Body of pancreas (tissue), 4 donors: ENCODE measurements at regions not wholly inside any gene's neighbourhood (a gene's known extent, or its start where the extent isn't known, plus 50 kb on each side); places are given as distances from the start of the nearest gene placed in this dataset.

ENCODE experiments used
- ATAC-seq: fragments of 150-250 bp; one replicate; pipeline ENCODE4 v1.9.1; 2016
- DNase-seq, 4 donors: peaks; one replicate each; pipeline ENCODE4 v3.0.0-alpha.2; 2019
- H3K27ac ChIP-seq, 4 donors: fragments of 200-600 bp; sonication (generic); 1 replicate in 3 of 4; 2 replicates in 1 of 4; pipeline versions ENCODE4 v1.5.1 to v1.6.1; 2016 to 2019; ENCODE audit warnings: mild to moderate bottlenecking in 1 of 4, mixed read lengths in 1 of 4, moderate library complexity in 1 of 4
- H3K27me3 ChIP-seq, 2 donors: fragments of 200-600 bp; sonication (generic); one replicate each; pipeline ENCODE4 v1.6.0; 2016; ENCODE audit warnings: mild to moderate bottlenecking in 1 of 2
- H3K36me3 ChIP-seq, 2 donors: fragments of 200-600 bp; sonication (generic); replicated peaks in 1 of 2; 2 replicates each; pipeline ENCODE4 v1.5.1; 2016; ENCODE audit warnings: low read depth in 2 of 2; ENCODE audit not compliant: insufficient read depth in 1 of 2
- H3K4me1 ChIP-seq: fragments of 200-600 bp; sonication (generic); one replicate; pipeline ENCODE4 v1.6.0; 2016
- H3K4me3 ChIP-seq, 2 donors: fragments of 200-600 bp; sonication (generic); 1 replicate in 1 of 2; 2 replicates in 1 of 2; pipeline ENCODE4 v1.5.1; 2016 to 2019
- H3K9me3 ChIP-seq, 3 donors: fragments of 200-600 bp; sonication (generic); 1 replicate in 2 of 3; 2 replicates in 1 of 3; pipeline ENCODE4 v1.5.1; 2016
- CTCF ChIP-seq, 7 experiments: fragments of 450-650 bp in 4 of 7; fragments of 200-600 bp in 3 of 7; sonication (generic) in 3 of 7; IDR thresholded peaks; one replicate each; pipeline ENCODE4 v1.5.1; 2016 to 2019; ENCODE audit warnings: antibody characterized with exemption in 7 of 7
- POLR2A ChIP-seq, 3 donors: fragments of 450-650 bp; IDR thresholded peaks; one replicate each; pipeline ENCODE4 v1.6.1; 2016; ENCODE audit warnings: antibody characterized with exemption in 3 of 3, mild to moderate bottlenecking in 2 of 3
- WGBS, 2 donors: methylation state at CpG; one replicate each; pipeline ENCODE4 v1.1.5; 2017; 5-methylcytosine and 5-hydroxymethylcytosine counted together
- intact Hi-C: fragments of 100-400 bp; cut with DNase I; formaldehyde crosslinking; loops from one replicate; pipeline ENCODE4 v1.15.1; 2023

DNA sequence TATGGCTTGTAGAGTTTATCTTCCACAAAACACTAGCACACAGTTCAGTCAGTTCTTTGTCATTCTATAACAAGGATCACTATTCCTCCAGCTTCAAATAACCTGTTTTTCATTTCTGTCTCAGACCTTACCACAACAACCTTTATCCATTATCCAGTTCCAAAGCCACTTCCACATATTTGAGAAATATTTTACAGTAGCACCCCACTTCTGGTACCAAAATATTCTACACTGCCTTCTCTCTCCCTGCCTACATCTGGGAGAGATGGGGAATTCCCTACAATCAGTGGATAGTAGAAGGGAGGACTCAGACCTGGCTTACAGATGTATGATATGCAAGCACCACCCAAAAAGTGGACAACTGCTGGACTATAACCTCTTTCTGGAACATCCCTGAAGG lies 651.4 kb downstream of the ADGRL2 start:
- no peak for ATAC-seq
- intact Hi-C loops, result no loop called here

GRCh38 chr1:82451191-82451590 lies 650.5 kb downstream of the ADGRL2 start:
- peaks cover 0 to 9% (median 0%) of the 10 kb centered on the region in 3 donors for H3K9me3 ChIP-seq
- WGBS, 2 donors, result 78 to 93% methylated on average over 2 of the region's 2 CpGs
- DNase-seq (no peak), ATAC-seq (no peak)
- intact Hi-C loops, result no loop called here
- no peak overlapping the region for H3K27ac ChIP-seq
- TF ChIP-seq POLR2A (IDR thresholded peaks at IDR 0.05) (no peak), CTCF (IDR thresholded peaks at IDR 0.05) (no peak)
- H3K4me3 ChIP-seq, result no peak overlapping the region
- H3K27me3 ChIP-seq, result no peaks in the 10 kb centered on the region
- no peaks in the 10 kb centered on the region for H3K36me3 ChIP-seq
- H3K4me1 ChIP-seq, result no peaks in the 10 kb centered on the region

More for the DNA sequence above, 651.4 kb downstream of the ADGRL2 start:
- H3K27ac ChIP-seq, result no peak overlapping the region
- no peaks in the 10 kb centered on the region for H3K4me1 ChIP-seq
- H3K36me3 ChIP-seq, result no peaks in the 10 kb centered on the region
- peaks cover 0 to 9% (median 0%) of the 10 kb centered on the region in 3 donors for H3K9me3 ChIP-seq
- no peak overlapping the region for H3K4me3 ChIP-seq
- no peak for DNase-seq
- TF ChIP-seq CTCF (IDR thresholded peaks at IDR 0.05) (no peak), POLR2A (IDR thresholded peaks at IDR 0.05) (no peak)
- no peaks in the 10 kb centered on the region for H3K27me3 ChIP-seq

- H3K27me3 ChIP-seq, result no peaks in the 10 kb centered on the region
- no peak for ATAC-seq
- H3K4me3 ChIP-seq, result no peak overlapping the region
- peaks cover 9% of the 10 kb centered on the region for H3K4me1 ChIP-seq
- H3K36me3 ChIP-seq, result no peaks in the 10 kb centered on the region
- no peak for TF ChIP-seq CTCF (IDR thresholded peaks at IDR 0.05)
- no peak for TF ChIP-seq POLR2A (IDR thresholded peaks at IDR 0.05)
- H3K27ac ChIP-seq, result no peak overlapping the region
- WGBS, 2 donors, result 73 to 78% methylated on average over 4 of the region's 4 CpGs
- intact Hi-C loops, result no loop called here
- H3K9me3 ChIP-seq, result peaks cover 0 to 9% (median 0%) of the 10 kb centered on the region in 3 donors
- DNase-seq, result no peak
These were observed 648.8 kb downstream of the ADGRL2 start for GRCh38 chr1:82449506-82450057.

DNA sequence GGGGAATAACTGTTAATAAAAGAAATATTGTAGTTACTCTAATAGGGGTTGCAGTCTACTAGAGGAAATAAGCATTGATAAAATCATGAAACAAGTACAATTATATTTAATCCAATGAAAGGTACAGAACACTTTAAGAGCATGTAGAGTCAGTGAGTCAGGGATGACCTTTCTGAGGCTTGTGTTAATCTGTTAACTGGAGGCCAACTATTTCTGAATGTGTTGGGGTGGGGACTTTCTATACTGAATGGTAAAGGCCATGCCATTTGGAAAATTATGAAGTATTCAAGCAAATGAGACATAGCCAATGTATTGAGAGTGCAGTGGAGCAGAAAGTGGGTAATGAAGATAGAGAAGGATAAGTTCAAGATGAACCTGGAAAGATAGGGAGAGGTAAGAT lies 646.2 kb downstream of the ADGRL2 start:
- Histone ChIP-seq H3K4me3 (no peak overlapping the region), H3K9me3 (peaks cover 0 to 5% (median 0%) of the 10 kb centered on the region in 3 donors), H3K4me1 (peaks cover 9% of the 10 kb centered on the region), H3K27me3 (no peaks in the 10 kb centered on the region), H3K36me3 (no peaks in the 10 kb centered on the region), H3K27ac (peak overlapping the region in 1 of 4 donors; percentile 32)
- DNase-seq (no peak), ATAC-seq (no peak)
- TF ChIP-seq POLR2A (IDR thresholded peaks at IDR 0.05), result no peak
- TF ChIP-seq CTCF (IDR thresholded peaks at IDR 0.05), result no peak
- intact Hi-C loops, result no loop called here

DNA sequence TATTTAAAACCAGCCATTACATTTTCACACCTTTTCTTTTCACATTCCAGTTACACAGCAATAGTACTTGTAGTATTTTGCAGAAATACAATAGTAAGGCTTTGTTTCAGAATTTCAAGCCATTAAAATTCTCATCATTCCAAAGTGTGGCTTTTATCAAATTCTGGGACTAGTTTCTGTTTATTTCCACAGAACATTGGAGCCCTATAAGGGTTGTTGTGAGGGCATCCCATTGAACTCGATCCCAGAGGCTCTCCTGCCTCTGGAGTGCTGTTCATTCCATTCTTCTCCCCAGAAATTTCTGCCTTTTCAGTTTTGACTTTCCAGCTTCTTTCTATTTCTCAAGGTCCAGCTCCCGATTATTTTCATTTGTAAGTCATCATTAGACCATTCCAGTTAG lies 645.5 kb downstream of the ADGRL2 start:
- TF ChIP-seq POLR2A (IDR thresholded peaks at IDR 0.05) (no peak), CTCF (IDR thresholded peaks at IDR 0.05) (no peak)
- intact Hi-C loops, result no loop called here
- 25 to 36% methylated on average over 2 of the region's 2 CpGs for WGBS, 2 donors
- peak in 1 of 4 donors; percentile 7 for DNase-seq
- no peaks in the 10 kb centered on the region for H3K36me3 ChIP-seq
- no peaks in the 10 kb centered on the region for H3K27me3 ChIP-seq
- H3K27ac ChIP-seq, result peak overlapping the region in 1 of 4 donors; percentile 32
- peak; percentile 75 for ATAC-seq
- no peak overlapping the region for H3K4me3 ChIP-seq
- H3K4me1 ChIP-seq, result peaks cover 9% of the 10 kb centered on the region
- H3K9me3 ChIP-seq, result no peaks in the 10 kb centered on the region
